Epithelial cell of prostate (primary cell): ENCODE measurements at regions not wholly inside any gene's neighbourhood (a gene's known extent, or its start where the extent isn't known, plus 50 kb on each side); places are given as distances from the start of the nearest gene placed in this dataset.
A peak's percentile ranks its signal among the peaks of the same experiment; 100 is the strongest.

Experiments
- DNase-seq: peaks from one replicate; pipeline ENCODE4 v3.0.0-alpha.2; 2011; ENCODE audit warnings: low read depth, low spot score
- H3K27ac ChIP-seq: fragments of 450-650 bp; 2 replicates; pipeline ENCODE4 v1.5.1; 2017; ENCODE audit warnings: mild to moderate bottlenecking

- H3K27ac ChIP-seq: no peak overlapping the region
- no peak for DNase-seq
These were observed 1621.3 kb upstream of the TMEFF2 start for GRCh38 chr2:193816008-193816407.

GRCh38 chr2:193810533-193810932 lies 1615.8 kb upstream of the TMEFF2 start:
- DNase-seq: no peak
- H3K27ac ChIP-seq: no peak overlapping the region

GRCh38 chr2:193808877-193809276 lies 1614.1 kb upstream of the TMEFF2 start:
- DNase-seq: no peak
- H3K27ac ChIP-seq: no peak overlapping the region

- peak; percentile 10 for DNase-seq
- H3K27ac ChIP-seq: peak overlapping the region; percentile 18
These were observed 1611.5 kb upstream of the TMEFF2 start for GRCh38 chr2:193806088-193806774.

GRCh38 chr2:193796847-193797246 lies 1602.1 kb upstream of the TMEFF2 start:
- H3K27ac ChIP-seq: no peak overlapping the region
- no peak for DNase-seq

- DNase-seq: no peak
- H3K27ac ChIP-seq: no peak overlapping the region
These were observed 1599.2 kb upstream of the TMEFF2 start for GRCh38 chr2:193793914-193794313.

GRCh38 chr2:193783681-193784080 lies 1588.9 kb upstream of the TMEFF2 start:
- DNase-seq: no peak
- H3K27ac ChIP-seq: no peak overlapping the region

- DNase-seq: no peak
- no peak overlapping the region for H3K27ac ChIP-seq
These were observed 1583.6 kb upstream of the TMEFF2 start for GRCh38 chr2:193778293-193778692.

GRCh38 chr2:193776988-193777387 lies 1582.3 kb upstream of the TMEFF2 start:
- no peak overlapping the region for H3K27ac ChIP-seq
- no peak for DNase-seq

- no peak for DNase-seq
- H3K27ac ChIP-seq: no peak overlapping the region
These were observed 1579.4 kb upstream of the TMEFF2 start for GRCh38 chr2:193774166-193774565.

- no peak overlapping the region for H3K27ac ChIP-seq
- DNase-seq: no peak
These were observed 1556.6 kb upstream of the TMEFF2 start for GRCh38 chr2:193751299-193751698.

- H3K27ac ChIP-seq: no peak overlapping the region
- no peak for DNase-seq
These were observed 1554.8 kb upstream of the TMEFF2 start for GRCh38 chr2:193749485-193749884.

- H3K27ac ChIP-seq: no peak overlapping the region
- no peak for DNase-seq
These were observed 1548.4 kb upstream of the TMEFF2 start for GRCh38 chr2:193743089-193743488.

GRCh38 chr2:193738892-193739291 lies 1544.2 kb upstream of the TMEFF2 start:
- DNase-seq: no peak
- H3K27ac ChIP-seq: no peak overlapping the region

GRCh38 chr2:193712912-193713311 lies 1518.2 kb upstream of the TMEFF2 start:
- no peak overlapping the region for H3K27ac ChIP-seq

GRCh38 chr2:193703411-193703810 lies 1508.7 kb upstream of the TMEFF2 start:
- no peak for DNase-seq
- no peak overlapping the region for H3K27ac ChIP-seq

More at GRCh38 chr2:193712912-193713311, 1518.2 kb upstream of the TMEFF2 start:
- DNase-seq: no peak

GRCh38 chr2:193701484-193701883 lies 1506.8 kb upstream of the TMEFF2 start:
- DNase-seq: no peak

GRCh38 chr2:193695367-193695766 lies 1500.6 kb upstream of the TMEFF2 start:
- no peak overlapping the region for H3K27ac ChIP-seq
- DNase-seq: no peak

More at GRCh38 chr2:193701484-193701883, 1506.8 kb upstream of the TMEFF2 start:
- H3K27ac ChIP-seq: no peak overlapping the region

- no peak for DNase-seq
- H3K27ac ChIP-seq: no peak overlapping the region
These were observed 1499.0 kb upstream of the TMEFF2 start for GRCh38 chr2:193693758-193694157.

GRCh38 chr2:193690572-193690971 lies 1495.8 kb upstream of the TMEFF2 start:
- H3K27ac ChIP-seq: no peak overlapping the region
- DNase-seq: no peak

GRCh38 chr2:193687195-193687594 lies 1492.5 kb upstream of the TMEFF2 start:
- no peak for DNase-seq
- no peak overlapping the region for H3K27ac ChIP-seq

GRCh38 chr2:193679847-193680246 lies 1485.1 kb upstream of the TMEFF2 start:
- H3K27ac ChIP-seq: no peak overlapping the region
- no peak for DNase-seq
